H1 (cell line): ENCODE measurements at regions not wholly inside any gene's neighbourhood (a gene's known extent, or its start where the extent isn't known, plus 50 kb on each side); places are given as distances from the start of the nearest gene placed in this dataset.

Source experiments
- CTCF ChIA-PET: fragments of 300-600 bp; sonication (Branson Sonifier 250); formaldehyde crosslinking; loops from one replicate; lab custom pipeline; 2021; ENCODE audit not compliant: partially characterized antibody; lab: Charles Lee
- POLR2A ChIA-PET: fragments of 300-600 bp; sonication (Branson Sonifier 250); formaldehyde crosslinking; loops from one replicate; lab custom pipeline; 2021; ENCODE audit warnings: inconsistent platforms; ENCODE audit not compliant: partially characterized antibody; lab: Charles Lee
- DNase-seq, 2 experiments: peaks; one replicate each; pipeline versions ENCODE4 v3.0.0 to v3.0.0-alpha.2; 2010 to 2022; ENCODE audit warnings: low spot score in 2 of 2, low read depth in 1 of 2, mixed read lengths in 1 of 2
- FAIRE-seq: peaks from 2 replicates; lab custom pipeline; 2011; peaks lifted over from hg19 to GRCh38; lab: Jason Lieb, UNC
- H2AFZ ChIP-seq: 2 replicates; pipeline ENCODE4 v1.8.1; 2012; ENCODE audit warnings: low read length, inconsistent platforms
- H2AK5ac ChIP-seq: 2 replicates; pipeline ENCODE4 v1.6.1; 2013; ENCODE audit warnings: low read depth, low read length
- H2BK120ac ChIP-seq: replicated peaks from 2 replicates; pipeline ENCODE3; 2013; ENCODE audit warnings: low read depth, low read length, inconsistent platforms
- H2BK12ac ChIP-seq: 2 replicates; pipeline ENCODE4 v1.6.1; 2013; ENCODE audit warnings: low read depth, low read length
- H2BK15ac ChIP-seq: 2 replicates; pipeline ENCODE4 v1.6.1; 2013; ENCODE audit warnings: low read length
- H2BK20ac ChIP-seq: 2 replicates; pipeline ENCODE4 v1.6.1; 2013; ENCODE audit warnings: low read length
- H2BK5ac ChIP-seq: 2 replicates; pipeline ENCODE4 v1.6.1; 2013; ENCODE audit warnings: low read depth, low read length
- H3K14ac ChIP-seq: 2 replicates; pipeline ENCODE4 v1.6.1; 2013; ENCODE audit warnings: inconsistent platforms; ENCODE audit not compliant: insufficient read length
- H3K18ac ChIP-seq: 2 replicates; pipeline ENCODE4 v1.6.1; 2013; ENCODE audit warnings: low read length; ENCODE audit errors: extremely low read depth
- H3K23ac ChIP-seq: 2 replicates; pipeline ENCODE4 v1.6.1; 2013; ENCODE audit warnings: inconsistent platforms; ENCODE audit not compliant: insufficient read length
- H3K23me2 ChIP-seq: 2 replicates; pipeline ENCODE4 v1.6.1; 2013; ENCODE audit warnings: low read depth, low read length
- H3K27ac ChIP-seq: 2 replicates; pipeline ENCODE4 v1.6.1; 2011; ENCODE audit warnings: low read depth, low read length, inconsistent platforms
- H3K27me3 ChIP-seq, 4 experiments: replicated peaks in 1 of 4; 1 replicate in 1 of 4; 2 replicates in 3 of 4; pipeline versions ENCODE4 v1.6.1 to v1.8.1; 2011 to 2013; ENCODE audit warnings: low read length in 3 of 4, mild to moderate bottlenecking in 3 of 4, inconsistent platforms in 2 of 4, mixed read lengths in 2 of 4, moderate library complexity in 1 of 4; ENCODE audit not compliant: control insufficient read depth in 3 of 4, insufficient read depth in 3 of 4; ENCODE audit errors: extremely low read depth in 1 of 4
- H3K36me3 ChIP-seq, 4 experiments: 2 replicates each; pipeline versions ENCODE4 v1.6.1 to v1.8.1; 2011 to 2013; ENCODE audit warnings: mild to moderate bottlenecking in 4 of 4, low read length in 3 of 4, moderate library complexity in 2 of 4, control low read depth in 1 of 4, inconsistent platforms in 1 of 4; ENCODE audit not compliant: insufficient read depth in 4 of 4, control insufficient read depth in 2 of 4
- H3K4ac ChIP-seq: replicated peaks from 2 replicates; pipeline ENCODE3; 2013; ENCODE audit warnings: low read length, low read depth, mixed read lengths, inconsistent platforms; ENCODE audit not compliant: insufficient read length
- H3K4me1 ChIP-seq, 4 experiments: replicated peaks in 1 of 4; 1 replicate in 1 of 4; 2 replicates in 3 of 4; pipeline versions ENCODE4 v1.6.1 to v1.8.1; 2011 to 2013; ENCODE audit warnings: low read length in 3 of 4, inconsistent platforms in 2 of 4, mixed read lengths in 1 of 4; ENCODE audit not compliant: insufficient read depth in 4 of 4, control insufficient read depth in 3 of 4
- H3K4me2 ChIP-seq, 2 experiments: 2 replicates each; pipeline versions ENCODE4 v1.6.1 to v1.8.1; 2011 to 2013; ENCODE audit warnings: low read depth in 2 of 2, low read length in 2 of 2, control low read depth in 1 of 2, inconsistent platforms in 1 of 2, mild to moderate bottlenecking in 1 of 2; ENCODE audit not compliant: insufficient read depth in 1 of 2
- H3K4me3 ChIP-seq, 4 experiments: fragments of 200-600, 300-600 bp in 1 of 4; sonication (generic), shearing (Covaris generic), sonication (Bioruptor Twin) in 1 of 4; 2 replicates each; pipeline versions ENCODE4 v1.5.1 to v1.8.1; 2011 to 2016; ENCODE audit warnings: low read length in 4 of 4, low read depth in 3 of 4, control low read depth in 2 of 4, inconsistent platforms in 2 of 4, mild to moderate bottlenecking in 2 of 4, mixed read lengths in 1 of 4, moderate library complexity in 1 of 4; ENCODE audit not compliant: insufficient read depth in 2 of 4; ENCODE audit errors: extremely low read depth in 1 of 4
- H3K56ac ChIP-seq: replicated peaks from 2 replicates; pipeline ENCODE3; 2013; ENCODE audit warnings: low read depth, mild to moderate bottlenecking, mixed read lengths, low read length, inconsistent platforms; ENCODE audit not compliant: insufficient read length
- H3K79me1 ChIP-seq: 2 replicates; pipeline ENCODE4 v1.6.1; 2013; ENCODE audit warnings: low read depth, low read length, control low read depth
- H3K79me2 ChIP-seq, 2 experiments: 2 replicates each; pipeline versions ENCODE4 v1.6.1 to v1.8.1; 2012 to 2013; ENCODE audit warnings: low read length in 2 of 2, mild to moderate bottlenecking in 2 of 2, inconsistent platforms in 1 of 2; ENCODE audit not compliant: insufficient read depth in 2 of 2, control insufficient read depth in 1 of 2
- H3K9ac ChIP-seq, 4 experiments: replicated peaks in 1 of 4; 1 replicate in 1 of 4; 2 replicates in 3 of 4; pipeline versions ENCODE4 v1.6.1 to v1.8.1; 2011 to 2013; ENCODE audit warnings: low read depth in 3 of 4, low read length in 3 of 4, control low read depth in 2 of 4, mild to moderate bottlenecking in 2 of 4, moderate library complexity in 2 of 4, inconsistent platforms in 1 of 4; ENCODE audit errors: extremely low read depth in 1 of 4
- H3K9me3 ChIP-seq, 2 experiments: 2 replicates each; pipeline versions ENCODE4 v1.6.1 to v1.8.1; 2012 to 2013; ENCODE audit warnings: mild to moderate bottlenecking in 2 of 2, moderate library complexity in 2 of 2, control low read depth in 1 of 2, inconsistent platforms in 1 of 2, low read depth in 1 of 2, low read length in 1 of 2, mixed read lengths in 1 of 2; ENCODE audit not compliant: insufficient read depth in 2 of 2
- H4K20me1 ChIP-seq, 2 experiments: replicated peaks in 1 of 2; 2 replicates each; pipeline versions ENCODE3 to v1.8.1; 2011 to 2013; ENCODE audit warnings: inconsistent platforms in 2 of 2, low read length in 2 of 2, mild to moderate bottlenecking in 1 of 2; ENCODE audit not compliant: insufficient read depth in 2 of 2, control insufficient read depth in 1 of 2
- H4K5ac ChIP-seq: 2 replicates; pipeline ENCODE4 v1.6.1; 2013; ENCODE audit warnings: low read length, low read depth, mixed read lengths, inconsistent platforms; ENCODE audit not compliant: insufficient read length
- H4K8ac ChIP-seq: 2 replicates; pipeline ENCODE4 v1.8.0; 2013; ENCODE audit warnings: mild to moderate bottlenecking, moderate library complexity, low read length, inconsistent platforms; ENCODE audit not compliant: insufficient read depth; ENCODE audit errors: extremely low read depth
- H4K91ac ChIP-seq: replicated peaks from 2 replicates; pipeline ENCODE3; 2013; ENCODE audit warnings: low read length, mixed read lengths, inconsistent platforms; ENCODE audit not compliant: insufficient read length
- ASH2L ChIP-seq: fragments of 200-600, 300-600 bp; sonication (generic); IDR thresholded peaks from one replicate; pipeline ENCODE4 v1.7.1; 2017; ENCODE audit warnings: low read length
- BACH1 ChIP-seq: IDR thresholded peaks from 2 replicates; pipeline ENCODE4 v1.6.1; 2012; ENCODE audit warnings: low read length, improper control_type of control experiment
- CBX8 ChIP-seq: fragments of 300-800, 300-1000 bp; sonication (generic); IDR thresholded peaks from 2 replicates; pipeline ENCODE4 v1.7.1; 2016; ENCODE audit warnings: low read depth, low read length, borderline replicate concordance
- CHD1 ChIP-seq: IDR thresholded peaks from 2 replicates; pipeline ENCODE4 v1.6.1; 2012; ENCODE audit warnings: low read depth, low read length, improper control_type of control experiment
- CHD2 ChIP-seq: IDR thresholded peaks from 2 replicates; pipeline ENCODE4 v1.6.1; 2012; ENCODE audit warnings: low read length, improper control_type of control experiment
- CREB1 ChIP-seq: IDR thresholded peaks from 2 replicates; pipeline ENCODE4 v1.6.1; 2012; ENCODE audit warnings: inconsistent platforms
- EP300 ChIP-seq, 2 experiments: IDR thresholded peaks; 1 replicate in 1 of 2; 2 replicates in 1 of 2; pipeline ENCODE4 v1.6.1; 2011 to 2012; ENCODE audit warnings: low read depth in 2 of 2, low read length in 2 of 2, mild to moderate bottlenecking in 2 of 2, borderline replicate concordance in 1 of 2, inconsistent platforms in 1 of 2, moderate library complexity in 1 of 2
- NRF1 ChIP-seq: IDR thresholded peaks from 2 replicates; pipeline ENCODE4 v1.6.1; 2011; ENCODE audit warnings: mild to moderate bottlenecking, low read depth, low read length, improper control_type of control experiment
- POLR2AphosphoS5 ChIP-seq: IDR thresholded peaks from 2 replicates; pipeline ENCODE4 v1.6.1; 2011; ENCODE audit warnings: low read depth, low read length
- SP2 ChIP-seq: IDR thresholded peaks from 2 replicates; pipeline ENCODE4 v1.6.1; 2012; ENCODE audit warnings: mild to moderate bottlenecking, low read length, inconsistent platforms
- TAF1 ChIP-seq: IDR thresholded peaks from 2 replicates; pipeline ENCODE4 v1.6.1; 2011; ENCODE audit warnings: mild to moderate bottlenecking, low read depth, low read length
- TCF12 ChIP-seq: IDR thresholded peaks from 2 replicates; pipeline ENCODE4 v1.6.1; 2011; ENCODE audit warnings: low read depth, mild to moderate bottlenecking, low read length
- YY1 ChIP-seq: IDR thresholded peaks from 2 replicates; pipeline ENCODE4 v1.6.1; 2011; ENCODE audit warnings: low read depth, mild to moderate bottlenecking, low read length
- ZNF274 ChIP-seq: IDR thresholded peaks from 2 replicates; pipeline ENCODE4 v1.7.0; 2012; ENCODE audit warnings: low read length, borderline replicate concordance; ENCODE audit errors: extremely low read depth
- whole genome bisulfite sequencing, 2 experiments: shearing (Covaris generic) in 1 of 2; methylation state at CpG; one replicate each; pipeline versions ENCODE4 v1.1.6 to v1.1.7; 2013 to 2015; ENCODE audit warnings: low lambda C conversion rate in 2 of 2, mixed read lengths in 2 of 2, inconsistent platforms in 1 of 2, low coverage in 1 of 2, missing lambda C conversion rate in 1 of 2; ENCODE audit not compliant: insufficient replicate concordance in 2 of 2, insufficient coverage in 1 of 2, insufficient read length in 1 of 2; ENCODE audit errors: extremely low coverage in 1 of 2, missing lambda C conversion rate in 1 of 2; 5-methylcytosine and 5-hydroxymethylcytosine counted together

- H3K79me2 ChIP-seq: no peaks in the 10 kb centered on the region
- 94% methylated on average over 5 of the region's 5 CpGs; no CpG with 5 or more reads in 1 of the 2 experiments for WGBS, 2 experiments
- no peak overlapping the region for H2AFZ ChIP-seq
- no peak overlapping the region for H3K27ac ChIP-seq
- H4K20me1 ChIP-seq: no peaks in the 10 kb centered on the region
- H3K4me3 ChIP-seq: no peak overlapping the region
- H2BK120ac ChIP-seq: no peak overlapping the region
- no peak overlapping the region for H2AK5ac ChIP-seq
- POLR2A ChIA-PET: no interaction called here
- no peak overlapping the region for H3K56ac ChIP-seq
- no peak overlapping the region for H2BK5ac ChIP-seq
- no peak overlapping the region for H2BK15ac ChIP-seq
- no peaks in the 10 kb centered on the region for H3K79me1 ChIP-seq
- H4K8ac ChIP-seq: no peak overlapping the region; the same call in 1 of the 2 replicates
- peaks cover 0 to 2% (median 0%) of the 10 kb centered on the region in 4 experiments; a peak in 2 of 7 replicates for H3K4me1 ChIP-seq
- no peak overlapping the region for H3K4ac ChIP-seq
- H3K9me3 ChIP-seq: no peaks in the 10 kb centered on the region
- H3K23me2 ChIP-seq: no peaks in the 10 kb centered on the region; the same call in 1 of the 2 replicates
- no peak overlapping the region for H2BK12ac ChIP-seq
- CTCF ChIA-PET: interaction anchor here (1.1 to 2.1 kb wide), 2 partner anchors 9 to 23 kb away, joined by 3 to 9 read pairs; no protein-coding TSS in a partner anchor
- no peak overlapping the region for H3K9ac ChIP-seq
- H4K5ac ChIP-seq: no peak overlapping the region
- no peak for FAIRE-seq
- H3K36me3 ChIP-seq: no peaks in the 10 kb centered on the region
- no peaks in the 10 kb centered on the region for H3K27me3 ChIP-seq
- no peak overlapping the region for H3K14ac ChIP-seq
- no peak overlapping the region for H4K91ac ChIP-seq
- H3K23ac ChIP-seq: no peak overlapping the region
- no peak overlapping the region for H2BK20ac ChIP-seq
- no peak for DNase-seq
- H3K4me2 ChIP-seq: no peak overlapping the region
- no peak overlapping the region for H3K18ac ChIP-seq
- TF ChIP-seq SP2 (no peak), EP300 (IDR thresholded peaks at IDR 0.05; ENCODE audit: borderline replicate concordance in 1 of 2, low read depth in 2 of 2, low read length in 2 of 2) (no peak), ZNF274 (no peak), TAF1 (no peak), TCF12 (no peak), CREB1 (no peak), NRF1 (no peak), CBX8 (no peak), YY1 (no peak), POLR2AphosphoS5 (no peak), BACH1 (no peak), ASH2L (no peak), CHD2 (no peak), CHD1 (no peak)
These were observed 272.2 kb upstream of the CFAP20DC start for GRCh38 chr3:59321881-59322540.
